ENCODE measurements at regions not wholly inside any gene's neighbourhood (a gene's known extent, or its start where the extent isn't known, plus 50 kb on each side); places are given as distances from the start of the nearest gene placed in this dataset.
A peak's percentile ranks its signal among the peaks of the same experiment; 100 is the strongest.

DNA sequence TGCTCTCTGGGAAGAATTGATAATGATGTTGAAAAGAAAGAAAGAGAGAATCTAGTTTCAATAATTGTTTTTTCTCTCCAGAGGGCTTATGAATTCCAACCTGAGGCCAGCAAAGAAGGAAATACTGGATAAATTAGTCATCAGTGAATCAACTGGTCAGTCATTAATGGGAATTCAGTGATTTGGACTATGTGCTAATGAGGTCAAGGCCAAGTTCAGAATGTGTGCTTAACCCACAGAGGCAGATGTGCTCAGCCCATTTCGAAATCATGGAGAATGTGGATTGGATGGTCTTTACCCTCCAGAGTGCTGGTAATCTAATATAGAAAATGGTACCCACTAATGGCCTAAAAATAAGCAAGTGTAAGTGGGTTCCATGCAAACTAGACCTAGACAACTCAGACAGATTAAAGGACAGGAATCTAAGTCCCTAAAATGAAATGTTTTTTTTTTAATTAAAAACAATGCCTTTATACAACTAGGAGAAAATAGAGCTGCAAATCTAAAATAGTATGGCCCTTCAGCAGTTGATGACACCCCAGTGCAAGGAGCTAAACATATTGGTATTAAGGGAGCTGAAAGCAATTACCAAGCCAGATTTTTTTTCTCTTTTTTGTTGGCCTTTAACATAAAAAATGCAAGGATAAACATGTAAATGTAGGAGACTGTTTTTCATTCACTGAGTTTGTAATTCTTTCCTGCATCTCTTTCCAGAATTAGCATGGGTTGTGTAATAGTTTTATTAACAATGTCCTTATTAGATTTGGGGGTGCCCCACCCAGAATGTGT, 296.9 kb downstream of the SATB2 start:
- no peak overlapping the region for H2AFZ ChIP-seq (ENCODE audit: low read depth, low read length)
- CTCF ChIA-PET: no interaction called here

DNA sequence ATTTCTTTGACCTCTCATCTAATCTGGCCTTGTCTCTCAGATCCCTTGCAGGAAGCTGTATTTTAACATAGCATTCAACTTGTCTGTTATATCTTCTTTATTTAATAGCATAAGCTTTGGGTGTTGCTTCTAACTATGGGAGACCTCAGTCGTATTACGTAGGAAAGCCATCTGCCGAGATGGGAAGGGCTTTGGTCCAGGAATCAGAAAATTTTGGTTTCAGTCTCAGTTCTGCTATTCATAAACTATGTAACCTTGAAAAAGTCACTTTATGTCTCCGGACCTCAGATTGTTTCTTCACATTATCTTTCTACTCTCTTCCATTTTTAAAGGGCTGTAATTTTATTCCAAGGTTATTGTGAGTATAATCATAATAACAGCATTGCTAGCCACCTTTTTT, 297.7 kb downstream of the SATB2 start:
- FAIRE-seq (no peak), DNase-seq (ENCODE audit: low read depth, low spot score) (no peak)
- ChIA-PET CTCF (no interaction called here), POLR2A (no interaction called here)
- Histone ChIP-seq H3K4me3 (replicated peaks in 1 of 3; ENCODE audit: insufficient read depth in 1 of 3, low read depth in 1 of 3, low read length in 3 of 3) (no peak overlapping the region), H2AFZ (ENCODE audit: low read depth, low read length) (no peak overlapping the region), H3K27me3 (ENCODE audit: control insufficient read depth in 2 of 2, insufficient read depth in 2 of 2, low read length in 2 of 2) (no peaks in the 10 kb centered on the region), H3K4me1 (ENCODE audit: control insufficient read depth, extremely low read depth, insufficient read depth, low read length) (peaks cover 2% of the 10 kb centered on the region), H3K9ac (replicated peaks; ENCODE audit: extremely low read depth, insufficient read depth, low read length) (no peak overlapping the region), H3K36me3 (ENCODE audit: control insufficient read depth in 2 of 2, extremely low read depth in 1 of 2, insufficient read depth in 2 of 2, low read length in 2 of 2) (no peaks in the 10 kb centered on the region), H3K9me3 (replicated peaks; ENCODE audit: control insufficient read depth, insufficient read depth, low read length) (peaks cover 3% of the 10 kb centered on the region), H3K9me1 (replicated peaks; ENCODE audit: control insufficient read depth, extremely low read depth, insufficient read depth, low read length) (no peaks in the 10 kb centered on the region), H3K27ac (ENCODE audit: insufficient read depth, low read depth, low read length) (no peak overlapping the region), H3K4me2 (ENCODE audit: insufficient read depth, low read length) (no peak overlapping the region), H3K79me2 (ENCODE audit: control insufficient read depth, insufficient read depth, low read length) (no peaks in the 10 kb centered on the region), H4K20me1 (replicated peaks; ENCODE audit: control insufficient read depth, extremely low read depth, insufficient read depth, low read length) (no peaks in the 10 kb centered on the region)
- dilution Hi-C loops (cut with MboI; ENCODE audit: extremely low pct_ligation_motif_present, low sequenced_read_pairs) (no loop called here), intact Hi-C loops (cut with micrococcal nuclease) (no loop called here)
- BruUV-seq (replicated peaks): no TSS peak
- TF ChIP-seq, protein P1, sequence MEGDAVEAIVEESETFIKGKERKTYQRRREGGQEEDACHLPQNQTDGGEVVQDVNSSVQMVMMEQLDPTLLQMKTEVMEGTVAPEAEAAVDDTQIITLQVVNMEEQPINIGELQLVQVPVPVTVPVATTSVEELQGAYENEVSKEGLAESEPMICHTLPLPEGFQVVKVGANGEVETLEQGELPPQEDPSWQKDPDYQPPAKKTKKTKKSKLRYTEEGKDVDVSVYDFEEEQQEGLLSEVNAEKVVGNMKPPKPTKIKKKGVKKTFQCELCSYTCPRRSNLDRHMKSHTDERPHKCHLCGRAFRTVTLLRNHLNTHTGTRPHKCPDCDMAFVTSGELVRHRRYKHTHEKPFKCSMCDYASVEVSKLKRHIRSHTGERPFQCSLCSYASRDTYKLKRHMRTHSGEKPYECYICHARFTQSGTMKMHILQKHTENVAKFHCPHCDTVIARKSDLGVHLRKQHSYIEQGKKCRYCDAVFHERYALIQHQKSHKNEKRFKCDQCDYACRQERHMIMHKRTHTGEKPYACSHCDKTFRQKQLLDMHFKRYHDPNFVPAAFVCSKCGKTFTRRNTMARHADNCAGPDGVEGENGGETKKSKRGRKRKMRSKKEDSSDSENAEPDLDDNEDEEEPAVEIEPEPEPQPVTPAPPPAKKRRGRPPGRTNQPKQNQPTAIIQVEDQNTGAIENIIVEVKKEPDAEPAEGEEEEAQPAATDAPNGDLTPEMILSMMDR (IDR thresholded peaks at IDR 0.05; ENCODE audit: extremely low read depth in 1 of 2, insufficient read depth in 1 of 2, low read depth in 1 of 2, low read length in 2 of 2): no peak
- no peak for TF ChIP-seq POLR2AphosphoS5 (IDR thresholded peaks at IDR 0.05; ENCODE audit: insufficient read depth, low read depth, low read length)

More for the DNA sequence above, 296.9 kb downstream of the SATB2 start:
- TF ChIP-seq MYC (IDR thresholded peaks at IDR 0.05; ENCODE audit: low read depth, low read length) (no peak), EZH2 (IDR thresholded peaks at IDR 0.05; ENCODE audit: borderline replicate concordance, low read depth, low read length, severe bottlenecking) (no peak), GATA2 (IDR thresholded peaks at IDR 0.05; ENCODE audit: insufficient read depth, insufficient read length, low read depth, low read length) (peak; percentile 38), JUN (IDR thresholded peaks at IDR 0.05; ENCODE audit: borderline replicate concordance, insufficient read depth, insufficient read length, low read depth) (peak; percentile 24), FOS (IDR thresholded peaks at IDR 0.05; ENCODE audit: borderline replicate concordance, insufficient read depth, low read length) (peak; percentile 75)
- Histone ChIP-seq H3K9me1 (replicated peaks; ENCODE audit: control insufficient read depth, extremely low read depth, insufficient read depth, low read length) (no peaks in the 10 kb centered on the region), H3K79me2 (ENCODE audit: control insufficient read depth, insufficient read depth, low read length) (no peaks in the 10 kb centered on the region), H4K20me1 (replicated peaks; ENCODE audit: control insufficient read depth, extremely low read depth, insufficient read depth, low read length) (no peaks in the 10 kb centered on the region), H3K27ac (ENCODE audit: insufficient read depth, low read depth, low read length) (no peak overlapping the region), H3K9me3 (replicated peaks; ENCODE audit: control insufficient read depth, insufficient read depth, low read length) (peaks cover 3% of the 10 kb centered on the region), H3K4me2 (ENCODE audit: insufficient read depth, low read length) (no peak overlapping the region), H3K4me1 (ENCODE audit: control insufficient read depth, extremely low read depth, insufficient read depth, low read length) (peaks cover 2% of the 10 kb centered on the region), H3K36me3 (ENCODE audit: control insufficient read depth in 2 of 2, extremely low read depth in 1 of 2, insufficient read depth in 2 of 2, low read length in 2 of 2) (no peaks in the 10 kb centered on the region), H3K9ac (replicated peaks; ENCODE audit: extremely low read depth, insufficient read depth, low read length) (no peak overlapping the region), H3K4me3 (replicated peaks in 1 of 3; ENCODE audit: insufficient read depth in 1 of 3, low read depth in 1 of 3, low read length in 3 of 3) (no peak overlapping the region), H3K27me3 (ENCODE audit: control insufficient read depth in 2 of 2, insufficient read depth in 2 of 2, low read length in 2 of 2) (no peaks in the 10 kb centered on the region)
- FAIRE-seq: peak; percentile 58
- intact Hi-C loops (cut with micrococcal nuclease) (no loop called here), dilution Hi-C loops (cut with MboI; ENCODE audit: extremely low pct_ligation_motif_present, low sequenced_read_pairs) (no loop called here)
- peak; percentile 35 for DNase-seq (ENCODE audit: low read depth, low spot score)
- BruUV-seq (replicated peaks): no TSS peak
- POLR2A ChIA-PET: no interaction called here
